Subcutaneous abdominal adipose tissue (tissue), 5 donors: ENCODE measurements at regions not wholly inside any gene's neighbourhood (a gene's known extent, or its start where the extent isn't known, plus 50 kb on each side); places are given as distances from the start of the nearest gene placed in this dataset.

ENCODE experiments used
- H3K27ac ChIP-seq: one replicate; pipeline ENCODE4 v1.7.0; 2013; ENCODE audit warnings: low read depth, mild to moderate bottlenecking, inconsistent platforms, low read length, moderate library complexity
- H3K27me3 ChIP-seq, 5 donors: one replicate each; pipeline ENCODE4 v1.7.0; 2013; ENCODE audit warnings: low read length in 5 of 5, inconsistent platforms in 1 of 5; ENCODE audit not compliant: control insufficient read depth in 5 of 5, insufficient read depth in 4 of 5
- H3K36me3 ChIP-seq, 5 donors: one replicate each; pipeline ENCODE4 v1.7.0; 2013; ENCODE audit warnings: low read length in 5 of 5; ENCODE audit not compliant: control insufficient read depth in 5 of 5, insufficient read depth in 5 of 5
- H3K4me1 ChIP-seq, 5 donors: one replicate each; pipeline ENCODE4 v1.7.0; 2013; ENCODE audit warnings: low read length in 5 of 5, mild to moderate bottlenecking in 3 of 5, moderate library complexity in 1 of 5; ENCODE audit not compliant: control insufficient read depth in 5 of 5, insufficient read depth in 5 of 5
- H3K4me3 ChIP-seq, 5 donors: one replicate each; pipeline ENCODE4 v1.7.0; 2013; ENCODE audit warnings: low read length in 5 of 5, low read depth in 1 of 5
- H3K9ac ChIP-seq, 5 donors: one replicate each; pipeline ENCODE4 v1.7.0; 2013; ENCODE audit warnings: low read length in 5 of 5, mild to moderate bottlenecking in 4 of 5, moderate library complexity in 3 of 5
- H3K9me3 ChIP-seq, 5 donors: one replicate each; pipeline ENCODE4 v1.7.0; 2013; ENCODE audit warnings: low read length in 5 of 5; ENCODE audit not compliant: control insufficient read depth in 5 of 5
- donor health status: healthy.
- donor health status: healthy.
- donor health status: healthy.
- donor health status: healthy.
- donor health status: healthy.

GRCh38 chr11:10396771-10397170 is 58.3 kb upstream of the AMPD3 start:
- Histone ChIP-seq H3K4me3 (no peak overlapping the region), H3K9me3 (no peaks in the 10 kb centered on the region), H3K9ac (no peak overlapping the region), H3K36me3 (no peaks in the 10 kb centered on the region), H3K27me3 (no peaks in the 10 kb centered on the region), H3K4me1 (peaks cover 4 to 67% (median 32%) of the 10 kb centered on the region in 5 donors), H3K27ac (no peak overlapping the region)

- Histone ChIP-seq H3K9ac (no peak overlapping the region), H3K27ac (no peak overlapping the region), H3K36me3 (no peaks in the 10 kb centered on the region), H3K4me3 (no peak overlapping the region), H3K27me3 (no peaks in the 10 kb centered on the region), H3K9me3 (no peaks in the 10 kb centered on the region), H3K4me1 (peaks cover 4 to 73% (median 34%) of the 10 kb centered on the region in 5 donors)
Measured at GRCh38 chr11:10397226-10397987, 57.7 kb upstream of the AMPD3 start.

- Histone ChIP-seq H3K4me3 (no peak overlapping the region), H3K9me3 (no peaks in the 10 kb centered on the region), H3K27ac (no peak overlapping the region), H3K27me3 (no peaks in the 10 kb centered on the region), H3K36me3 (no peaks in the 10 kb centered on the region), H3K4me1 (peaks cover 4 to 73% (median 34%) of the 10 kb centered on the region in 5 donors), H3K9ac (peak overlapping the region in 1 of 5 donors; percentile 19)
Measured at GRCh38 chr11:10398525-10398924, 56.5 kb upstream of the AMPD3 start.

- no peak overlapping the region for H3K27ac ChIP-seq
- H3K4me1 ChIP-seq: peaks cover 4 to 57% (median 24%) of the 10 kb centered on the region in 5 donors
Measured at GRCh38 chr11:10400856-10401255, 54.2 kb upstream of the AMPD3 start.

GRCh38 chr11:10401256-10401655 is 53.8 kb upstream of the AMPD3 start:
- Histone ChIP-seq H3K36me3 (no peaks in the 10 kb centered on the region), H3K9ac (no peak overlapping the region), H3K9me3 (no peaks in the 10 kb centered on the region), H3K27ac (no peak overlapping the region), H3K27me3 (no peaks in the 10 kb centered on the region), H3K4me3 (no peak overlapping the region), H3K4me1 (peaks cover 4 to 54% (median 23%) of the 10 kb centered on the region in 5 donors)

More at GRCh38 chr11:10400856-10401255, 54.2 kb upstream of the AMPD3 start:
- Histone ChIP-seq H3K9me3 (no peaks in the 10 kb centered on the region), H3K9ac (no peak overlapping the region), H3K4me3 (no peak overlapping the region), H3K36me3 (no peaks in the 10 kb centered on the region), H3K27me3 (no peaks in the 10 kb centered on the region)

GRCh38 chr11:10401696-10402392 is 53.2 kb upstream of the AMPD3 start:
- no peak overlapping the region for H3K4me3 ChIP-seq
- H3K27ac ChIP-seq: peak overlapping the region; percentile 27
- no peak overlapping the region for H3K9ac ChIP-seq
- H3K36me3 ChIP-seq: no peaks in the 10 kb centered on the region
- H3K4me1 ChIP-seq: peaks cover 4 to 50% (median 25%) of the 10 kb centered on the region in 5 donors
- no peaks in the 10 kb centered on the region for H3K9me3 ChIP-seq
- no peaks in the 10 kb centered on the region for H3K27me3 ChIP-seq
